Central memory CD4-positive, alpha-beta T cell (primary cell): ENCODE measurements at regions not wholly inside any gene's neighbourhood (a gene's known extent, or its start where the extent isn't known, plus 50 kb on each side); places are given as distances from the start of the nearest gene placed in this dataset.

Experiments
- DNase-seq: peaks from one replicate; pipeline ENCODE4 v3.0.0; 2022

- DNase-seq = no peak
Measured at GRCh38 chr18:76771192-76771799, 51.1 kb upstream of the ZNF236 start.

- no peak for DNase-seq
Measured at GRCh38 chr18:76767954-76768353, 54.4 kb upstream of the ZNF236 start.

GRCh38 chr18:76766429-76766828 is 55.9 kb upstream of the ZNF236 start:
- no peak for DNase-seq

GRCh38 chr18:76765649-76766048 is 56.7 kb upstream of the ZNF236 start:
- DNase-seq = no peak

GRCh38 chr18:76764291-76764901 is 58.0 kb upstream of the ZNF236 start:
- no peak for DNase-seq

GRCh38 chr18:76759056-76759455 is 63.3 kb upstream of the ZNF236 start:
- no peak for DNase-seq

GRCh38 chr18:76757925-76758324 is 64.4 kb upstream of the ZNF236 start:
- no peak for DNase-seq

GRCh38 chr18:76757335-76757734 is 65.0 kb upstream of the ZNF236 start:
- DNase-seq = no peak

- no peak for DNase-seq
Measured at GRCh38 chr18:76756531-76757253, 65.7 kb upstream of the ZNF236 start.

- DNase-seq = no peak
Measured at GRCh38 chr18:76754351-76754750, 68.0 kb upstream of the ZNF236 start.

- DNase-seq = no peak
Measured at GRCh38 chr18:76752400-76752799, 70.0 kb upstream of the ZNF236 start.

GRCh38 chr18:76750917-76751890 is 71.2 kb upstream of the ZNF236 start:
- no peak for DNase-seq

- no peak for DNase-seq
Measured at GRCh38 chr18:76750269-76750668, 72.1 kb upstream of the ZNF236 start.

GRCh38 chr18:76747676-76748075 is 74.7 kb upstream of the ZNF236 start:
- DNase-seq = no peak

GRCh38 chr18:76741346-76741745 is 81.0 kb upstream of the ZNF236 start:
- no peak for DNase-seq

- DNase-seq = no peak
Measured at GRCh38 chr18:76736309-76736708, 86.0 kb upstream of the ZNF236 start.

GRCh38 chr18:76730901-76731300 is 91.5 kb upstream of the ZNF236 start:
- DNase-seq = no peak

GRCh38 chr18:76727589-76727988 is 94.8 kb upstream of the ZNF236 start:
- no peak for DNase-seq

GRCh38 chr18:76725445-76725844 is 96.9 kb upstream of the ZNF236 start:
- DNase-seq = no peak

- no peak for DNase-seq
Measured at GRCh38 chr18:76722224-76723061, 99.9 kb upstream of the ZNF236 start.

GRCh38 chr18:76721207-76721996 is 101.0 kb upstream of the ZNF236 start:
- DNase-seq = peak; percentile 76
